H9 (cell line): ENCODE measurements at regions not wholly inside any gene's neighbourhood (a gene's known extent, or its start where the extent isn't known, plus 50 kb on each side); places are given as distances from the start of the nearest gene placed in this dataset.

Source experiments
- DNase-seq: peaks from one replicate; pipeline ENCODE4 v3.0.0-alpha.2; 2017
- H2AFZ ChIP-seq: one replicate; pipeline ENCODE4 v1.6.1; 2013; ENCODE audit warnings: mild to moderate bottlenecking, low read length, control low read depth, moderate library complexity
- H2AK5ac ChIP-seq: 2 replicates; pipeline ENCODE4 v1.6.1; 2013; ENCODE audit warnings: low read length, control low read depth, mixed read lengths; ENCODE audit not compliant: insufficient read length
- H2BK120ac ChIP-seq: one replicate; pipeline ENCODE4 v1.6.1; 2013; ENCODE audit warnings: low read depth, mild to moderate bottlenecking, low read length, control low read depth, inconsistent platforms; ENCODE audit not compliant: poor library complexity, severe bottlenecking
- H2BK12ac ChIP-seq: 2 replicates; pipeline ENCODE4 v1.6.1; 2013; ENCODE audit warnings: low read length, control low read depth, mixed read lengths, low read depth; ENCODE audit not compliant: insufficient read length
- H2BK15ac ChIP-seq: 2 replicates; pipeline ENCODE4 v1.6.1; 2013; ENCODE audit warnings: low read depth, low read length, control low read depth
- H2BK20ac ChIP-seq: one replicate; pipeline ENCODE4 v1.6.1; 2013; ENCODE audit warnings: low read depth, mild to moderate bottlenecking, low read length, control low read depth, inconsistent platforms; ENCODE audit not compliant: poor library complexity, severe bottlenecking
- H2BK5ac ChIP-seq: 2 replicates; pipeline ENCODE4 v1.6.1; 2013; ENCODE audit warnings: low read length, control low read depth, mixed read lengths; ENCODE audit not compliant: insufficient read length
- H3K14ac ChIP-seq: 2 replicates; pipeline ENCODE4 v1.6.1; 2013; ENCODE audit warnings: low read length, control low read depth; ENCODE audit not compliant: insufficient read depth
- H3K18ac ChIP-seq: 2 replicates; pipeline ENCODE4 v1.6.1; 2013; ENCODE audit warnings: low read depth, mild to moderate bottlenecking, mixed read lengths, low read length, control low read depth; ENCODE audit not compliant: insufficient read length
- H3K23ac ChIP-seq: 2 replicates; pipeline ENCODE4 v1.6.1; 2013; ENCODE audit warnings: low read length, control low read depth, mixed read lengths, low read depth; ENCODE audit not compliant: insufficient read length
- H3K23me2 ChIP-seq: 2 replicates; pipeline ENCODE4 v1.6.1; 2013; ENCODE audit warnings: low read depth, mild to moderate bottlenecking, mixed read lengths, low read length, control low read depth; ENCODE audit not compliant: insufficient read length, poor library complexity, severe bottlenecking
- H3K27ac ChIP-seq: 2 replicates; pipeline ENCODE4 v1.5.1; 2013; ENCODE audit warnings: low read length, control low read depth, mixed read lengths, low read depth; ENCODE audit not compliant: insufficient read length
- H3K27me3 ChIP-seq: 2 replicates; pipeline ENCODE4 v1.6.1; 2013; ENCODE audit warnings: low read length, control low read depth, inconsistent platforms; ENCODE audit not compliant: insufficient read depth
- H3K4ac ChIP-seq: 2 replicates; pipeline ENCODE4 v1.6.1; 2013; ENCODE audit warnings: low read depth, mild to moderate bottlenecking, control low read depth, inconsistent platforms, low read length, moderate library complexity
- H3K4me1 ChIP-seq: 2 replicates; pipeline ENCODE4 v1.6.1; 2013; ENCODE audit warnings: low read length, control low read depth, inconsistent platforms; ENCODE audit not compliant: insufficient read depth
- H3K4me2 ChIP-seq: 2 replicates; pipeline ENCODE4 v1.6.1; 2013; ENCODE audit warnings: low read length, control low read depth, mixed read lengths; ENCODE audit not compliant: insufficient read length, insufficient read depth
- H3K56ac ChIP-seq: 2 replicates; pipeline ENCODE4 v1.6.1; 2013; ENCODE audit warnings: low read depth, mild to moderate bottlenecking, mixed read lengths, low read length, control low read depth; ENCODE audit not compliant: insufficient read length
- H3K79me1 ChIP-seq: 2 replicates; pipeline ENCODE4 v1.6.1; 2013; ENCODE audit warnings: low read depth, mild to moderate bottlenecking, moderate library complexity, low read length, control low read depth, inconsistent platforms; ENCODE audit not compliant: insufficient read depth, poor library complexity, severe bottlenecking
- H3K79me2 ChIP-seq: 2 replicates; pipeline ENCODE4 v1.6.1; 2013; ENCODE audit warnings: low read length, control low read depth, inconsistent platforms; ENCODE audit not compliant: insufficient read depth
- H3K9ac ChIP-seq: 2 replicates; pipeline ENCODE4 v1.6.1; 2013; ENCODE audit warnings: low read length, control low read depth, mixed read lengths; ENCODE audit not compliant: insufficient read length; ENCODE audit errors: extremely low read depth
- H3K9me3 ChIP-seq: one replicate; pipeline ENCODE4 v1.6.1; 2013; ENCODE audit warnings: low read depth, low read length, inconsistent platforms; ENCODE audit not compliant: control insufficient read depth
- H3T11ph ChIP-seq: one replicate; pipeline ENCODE4 v1.6.1; 2013; ENCODE audit warnings: mild to moderate bottlenecking, low read length, control low read depth, inconsistent platforms
- H4K20me1 ChIP-seq: one replicate; pipeline ENCODE4 v1.6.1; 2013; ENCODE audit not compliant: control insufficient read depth, insufficient read length, insufficient read depth
- H4K5ac ChIP-seq: 2 replicates; pipeline ENCODE4 v1.6.1; 2013; ENCODE audit warnings: low read depth, mild to moderate bottlenecking, mixed read lengths, low read length, control low read depth; ENCODE audit not compliant: insufficient read length
- H4K8ac ChIP-seq: replicated peaks from 2 replicates; pipeline ENCODE4 v1.6.1; 2013; ENCODE audit warnings: low read length, control low read depth, mixed read lengths, low read depth; ENCODE audit not compliant: insufficient read length
- H4K91ac ChIP-seq: 2 replicates; pipeline ENCODE4 v1.6.1; 2013; ENCODE audit warnings: low read depth, mild to moderate bottlenecking, moderate library complexity, mixed read lengths, low read length, control low read depth; ENCODE audit not compliant: insufficient read length
- H3K27ac Mint-ChIP-seq, 3 experiments: 2 replicates in 2 of 3; 3 replicates in 1 of 3; pipeline ENCODE4 v1.8.0; 2020 to 2021; ENCODE audit warnings: mixed read lengths in 3 of 3, mild to moderate bottlenecking in 1 of 3, moderate library complexity in 1 of 3
- H3K27me3 Mint-ChIP-seq: 2 replicates; pipeline ENCODE4 v1.8.0; 2021; ENCODE audit warnings: low read depth, mild to moderate bottlenecking, moderate library complexity, mixed read lengths
- H3K36me3 Mint-ChIP-seq, 3 experiments: 2 replicates in 2 of 3; 3 replicates in 1 of 3; pipeline ENCODE4 v1.8.0; 2020 to 2021; ENCODE audit warnings: low read depth in 3 of 3, mixed read lengths in 3 of 3; ENCODE audit not compliant: insufficient read depth in 1 of 3
- H3K4me1 Mint-ChIP-seq, 2 experiments: 2 replicates each; pipeline ENCODE4 v1.8.0; 2020; ENCODE audit warnings: mixed read lengths in 2 of 2
- H3K4me3 Mint-ChIP-seq, 2 experiments: 2 replicates in 1 of 2; 3 replicates in 1 of 2; pipeline ENCODE4 v1.8.0; 2020 to 2021; ENCODE audit warnings: mild to moderate bottlenecking in 2 of 2, mixed read lengths in 2 of 2, moderate library complexity in 1 of 2
- H3K9me3 Mint-ChIP-seq, 2 experiments: 2 replicates in 1 of 2; 3 replicates in 1 of 2; pipeline ENCODE4 v1.8.0; 2020; ENCODE audit warnings: mild to moderate bottlenecking in 2 of 2, mixed read lengths in 2 of 2, moderate library complexity in 1 of 2
- CTCF ChIP-seq: fragments of 200-600 bp; sonication (generic); conservative IDR thresholded peaks from 3 replicates; pipeline ENCODE4 v1.8.0; 2021; ENCODE audit warnings: antibody characterized with exemption, mild to moderate bottlenecking
- WGBS: extraction: QIAGEN DNeasy Blood & Tissue Kit; methylation state at CpG from one replicate; pipeline ENCODE4 v1.1.7; 2013; ENCODE audit warnings: missing lambda C conversion rate, low lambda C conversion rate, mixed read lengths; ENCODE audit not compliant: insufficient read length; ENCODE audit errors: extremely low coverage; 5-methylcytosine and 5-hydroxymethylcytosine counted together

- no peak overlapping the region for H2AK5ac ChIP-seq
- H3K18ac ChIP-seq = no peak overlapping the region
- no peak overlapping the region for H3K14ac ChIP-seq
- Mint-ChIP-seq H3K4me1 (peaks cover 0 to 4% of the 10 kb centered on the region in 2 experiments; a peak in 1 of 4 replicates), H3K9me3 (no peaks in the 10 kb centered on the region), H3K27me3 (no peaks in the 10 kb centered on the region), H3K36me3 (no peaks in the 10 kb centered on the region), H3K27ac (no peak overlapping the region; a peak in 1 of 7 replicates), H3K4me3 (no peak overlapping the region)
- no peak overlapping the region for H3K23ac ChIP-seq
- no peak overlapping the region for H4K5ac ChIP-seq
- H2BK120ac ChIP-seq = no peak overlapping the region
- H3K79me2 ChIP-seq = no peaks in the 10 kb centered on the region
- H3K23me2 ChIP-seq = no peaks in the 10 kb centered on the region
- no peak overlapping the region for H2BK12ac ChIP-seq
- no peaks in the 10 kb centered on the region for H3K9me3 ChIP-seq
- H2AFZ ChIP-seq = no peak overlapping the region
- no peak overlapping the region for H4K8ac ChIP-seq
- H3K4me1 ChIP-seq = no peaks in the 10 kb centered on the region
- H3K56ac ChIP-seq = no peak overlapping the region
- H4K20me1 ChIP-seq = no peaks in the 10 kb centered on the region
- no peaks in the 10 kb centered on the region for H3K79me1 ChIP-seq
- H3K4ac ChIP-seq = no peak overlapping the region
- no CpG with 5 or more reads among the region's 4 CpGs for WGBS
- TF ChIP-seq CTCF = no peak
- H3K4me2 ChIP-seq = no peak overlapping the region
- H3K27me3 ChIP-seq = no peaks in the 10 kb centered on the region
- H4K91ac ChIP-seq = no peak overlapping the region
- DNase-seq = no peak
- no peak overlapping the region for H3K27ac ChIP-seq
- no peak overlapping the region for H3T11ph ChIP-seq
- no peak overlapping the region for H2BK5ac ChIP-seq
- H2BK15ac ChIP-seq = no peak overlapping the region
- no peak overlapping the region for H3K9ac ChIP-seq
- no peak overlapping the region for H2BK20ac ChIP-seq
Observed at GRCh38 chr7:23894892-23895569, 185.0 kb downstream of the STK31 start.
